ENCODE measurements at regions not wholly inside any gene's neighbourhood (a gene's known extent, or its start where the extent isn't known, plus 50 kb on each side); places are given as distances from the start of the nearest gene placed in this dataset.

DNA sequence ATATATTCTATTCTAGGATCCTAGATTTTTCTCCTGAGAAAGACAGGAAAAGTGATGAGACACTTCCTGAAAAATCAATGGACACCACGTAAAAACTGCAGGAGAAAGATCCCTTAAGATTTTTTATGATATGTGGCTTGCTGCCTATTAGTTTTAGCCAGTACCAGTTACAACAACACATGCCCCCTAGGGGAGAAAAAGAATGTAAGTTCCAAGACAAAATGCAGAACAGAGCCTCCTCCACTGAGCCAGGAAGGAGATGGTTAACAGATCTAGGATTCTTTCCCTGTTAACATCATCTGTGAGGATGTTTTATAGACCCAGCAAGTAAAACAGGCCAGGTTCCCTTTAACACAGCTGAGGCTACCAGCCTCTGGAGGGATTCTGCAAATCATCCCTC is 574.7 kb downstream of the TLE4 start:
- H3K9me3 Mint-ChIP-seq (ENCODE audit: low read depth, unreplicated experiment), result peaks cover 5% of the 10 kb centered on the region
- CTCF ChIA-PET, result no interaction called here
- no peak for DNase-seq
- H3K4me3 Mint-ChIP-seq (ENCODE audit: low read depth, unreplicated experiment), result no peak overlapping the region
- no peaks in the 10 kb centered on the region for H3K36me3 Mint-ChIP-seq (ENCODE audit: insufficient read depth, unreplicated experiment)
- TF ChIP-seq CTCF (IDR thresholded peaks at IDR 0.05; ENCODE audit: unreplicated experiment), result no peak
- H3K27ac Mint-ChIP-seq (ENCODE audit: unreplicated experiment), result no peak overlapping the region
- H3K4me1 Mint-ChIP-seq (ENCODE audit: low read depth, unreplicated experiment), result no peaks in the 10 kb centered on the region
- intact Hi-C loops (cut with micrococcal nuclease; ENCODE audit: unreplicated experiment), result no loop called here
- H3K27me3 Mint-ChIP-seq (ENCODE audit: unreplicated experiment), result no peaks in the 10 kb centered on the region
- no TSS peak for BruUV-seq (replicated peaks)

GRCh38 chr9:80144856-80145255 is 573.1 kb downstream of the TLE4 start:
- no TSS peak for BruUV-seq (replicated peaks)
- intact Hi-C loops (cut with micrococcal nuclease; ENCODE audit: unreplicated experiment), result no loop called here

GRCh38 chr9:80144406-80144805 is 572.6 kb downstream of the TLE4 start:
- DNase-seq, result no peak
- H3K4me3 Mint-ChIP-seq (ENCODE audit: low read depth, unreplicated experiment), result no peak overlapping the region
- H3K27ac Mint-ChIP-seq (ENCODE audit: unreplicated experiment), result no peak overlapping the region
- H3K9me3 Mint-ChIP-seq (ENCODE audit: low read depth, unreplicated experiment), result peaks cover 7% of the 10 kb centered on the region
- H3K36me3 Mint-ChIP-seq (ENCODE audit: insufficient read depth, unreplicated experiment), result no peaks in the 10 kb centered on the region
- TF ChIP-seq CTCF (IDR thresholded peaks at IDR 0.05; ENCODE audit: unreplicated experiment), result no peak
- no peaks in the 10 kb centered on the region for H3K4me1 Mint-ChIP-seq (ENCODE audit: low read depth, unreplicated experiment)
- intact Hi-C loops (cut with micrococcal nuclease; ENCODE audit: unreplicated experiment), result no loop called here
- H3K27me3 Mint-ChIP-seq (ENCODE audit: unreplicated experiment), result no peaks in the 10 kb centered on the region
- CTCF ChIA-PET, result no interaction called here
- BruUV-seq (replicated peaks), result no TSS peak

More at GRCh38 chr9:80144856-80145255, 573.1 kb downstream of the TLE4 start:
- DNase-seq, result no peak
- TF ChIP-seq CTCF (IDR thresholded peaks at IDR 0.05; ENCODE audit: unreplicated experiment), result no peak
- CTCF ChIA-PET, result no interaction called here
- Mint-ChIP-seq H3K27me3 (ENCODE audit: unreplicated experiment) (no peaks in the 10 kb centered on the region), H3K9me3 (ENCODE audit: low read depth, unreplicated experiment) (peaks cover 10% of the 10 kb centered on the region), H3K27ac (ENCODE audit: unreplicated experiment) (no peak overlapping the region), H3K4me1 (ENCODE audit: low read depth, unreplicated experiment) (no peaks in the 10 kb centered on the region), H3K36me3 (ENCODE audit: insufficient read depth, unreplicated experiment) (no peaks in the 10 kb centered on the region), H3K4me3 (ENCODE audit: low read depth, unreplicated experiment) (no peak overlapping the region)

DNA sequence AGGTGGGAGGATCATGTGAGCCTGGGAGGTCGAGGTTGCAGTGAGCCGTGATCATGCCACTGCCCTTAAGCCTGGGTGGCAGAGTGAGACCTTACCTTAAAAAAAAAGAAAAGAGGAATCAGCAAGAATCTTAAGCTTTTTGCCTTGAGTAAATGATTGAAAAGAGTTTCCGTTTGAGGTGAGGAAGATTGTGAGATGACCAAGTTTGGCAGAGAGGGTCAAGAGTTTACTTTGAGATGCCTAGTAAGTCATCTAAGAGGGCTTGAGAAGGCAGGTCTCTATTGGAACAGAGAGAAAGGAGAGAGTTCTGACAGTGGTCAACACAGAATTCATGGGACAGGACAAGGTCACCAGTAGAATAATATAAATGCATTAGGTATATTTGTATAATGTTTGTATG is 572.1 kb downstream of the TLE4 start:
- no peaks in the 10 kb centered on the region for H3K4me1 Mint-ChIP-seq (ENCODE audit: low read depth, unreplicated experiment)
- intact Hi-C loops (cut with micrococcal nuclease; ENCODE audit: unreplicated experiment), result no loop called here
- CTCF ChIA-PET, result no interaction called here
- peaks cover 7% of the 10 kb centered on the region for H3K9me3 Mint-ChIP-seq (ENCODE audit: low read depth, unreplicated experiment)
- DNase-seq, result no peak
- H3K27me3 Mint-ChIP-seq (ENCODE audit: unreplicated experiment), result no peaks in the 10 kb centered on the region
- BruUV-seq (replicated peaks), result no TSS peak
- TF ChIP-seq CTCF (IDR thresholded peaks at IDR 0.05; ENCODE audit: unreplicated experiment), result no peak
- no peak overlapping the region for H3K4me3 Mint-ChIP-seq (ENCODE audit: low read depth, unreplicated experiment)
- no peak overlapping the region for H3K27ac Mint-ChIP-seq (ENCODE audit: unreplicated experiment)
- no peaks in the 10 kb centered on the region for H3K36me3 Mint-ChIP-seq (ENCODE audit: insufficient read depth, unreplicated experiment)

DNA sequence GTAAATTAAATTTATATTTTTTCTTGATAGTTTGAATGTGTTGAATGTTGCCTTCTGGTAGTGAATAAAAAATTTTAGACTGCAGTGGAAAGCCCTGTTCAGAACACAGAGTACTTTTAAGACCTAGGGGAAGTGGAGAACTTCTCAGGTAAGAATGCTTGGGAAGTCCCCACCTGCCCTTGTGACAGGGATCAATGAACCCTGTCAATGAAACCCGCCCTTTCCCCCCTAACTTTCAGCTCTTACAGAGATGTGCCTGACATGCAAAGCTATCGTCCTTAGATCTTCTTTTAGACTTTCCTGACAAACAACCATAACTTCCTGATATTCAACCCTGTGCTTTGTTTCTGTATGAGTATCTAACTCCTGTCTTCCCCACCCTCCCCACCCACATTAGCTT is 562.7 kb downstream of the TLE4 start:
- H3K27me3 Mint-ChIP-seq (ENCODE audit: unreplicated experiment), result peaks cover 13% of the 10 kb centered on the region

More for the DNA sequence above, 562.7 kb downstream of the TLE4 start:
- Mint-ChIP-seq H3K4me3 (ENCODE audit: low read depth, unreplicated experiment) (no peak overlapping the region), H3K4me1 (ENCODE audit: low read depth, unreplicated experiment) (no peaks in the 10 kb centered on the region), H3K36me3 (ENCODE audit: insufficient read depth, unreplicated experiment) (no peaks in the 10 kb centered on the region), H3K9me3 (ENCODE audit: low read depth, unreplicated experiment) (peaks cover 4% of the 10 kb centered on the region), H3K27ac (ENCODE audit: unreplicated experiment) (no peak overlapping the region)
- no peak for TF ChIP-seq CTCF (IDR thresholded peaks at IDR 0.05; ENCODE audit: unreplicated experiment)
- DNase-seq, result no peak
- intact Hi-C loops (cut with micrococcal nuclease; ENCODE audit: unreplicated experiment), result no loop called here
- no TSS peak for BruUV-seq (replicated peaks)
- CTCF ChIA-PET, result no interaction called here
